Keratinocyte (primary cell): ENCODE measurements at regions not wholly inside any gene's neighbourhood (a gene's known extent, or its start where the extent isn't known, plus 50 kb on each side); places are given as distances from the start of the nearest gene placed in this dataset.

Experiments used
- DNase-seq: peaks from one replicate; pipeline ENCODE4 v3.0.0-alpha.2; 2011; ENCODE audit warnings: low read depth, missing footprints, low spot score
- FAIRE-seq: peaks from 2 replicates; lab custom pipeline; 2011; peaks lifted over from hg19 to GRCh38; lab: Jason Lieb, UNC
- H2AFZ ChIP-seq: 2 replicates; pipeline ENCODE4 v1.6.0; 2012; ENCODE audit warnings: low read length, control low read depth, inconsistent platforms; ENCODE audit not compliant: control insufficient read depth
- H3K27ac ChIP-seq: 2 replicates; pipeline ENCODE4 v1.5.1; 2011; ENCODE audit warnings: low read length; ENCODE audit not compliant: control insufficient read depth, insufficient read depth
- H3K27me3 ChIP-seq: 3 replicates; pipeline ENCODE4 v1.6.0; 2011; ENCODE audit warnings: low read length; ENCODE audit not compliant: control insufficient read depth, insufficient read depth; ENCODE audit errors: extremely low read depth
- H3K36me3 ChIP-seq, 2 experiments: 2 replicates in 1 of 2; 3 replicates in 1 of 2; pipeline ENCODE4 v1.5.1; 2011; ENCODE audit warnings: low read length in 2 of 2, mild to moderate bottlenecking in 1 of 2; ENCODE audit not compliant: control insufficient read depth in 2 of 2, insufficient read depth in 2 of 2; ENCODE audit errors: extremely low read depth in 1 of 2
- H3K4me1 ChIP-seq: 3 replicates; pipeline ENCODE4 v1.5.1; 2011; ENCODE audit warnings: low read length; ENCODE audit not compliant: control insufficient read depth, insufficient read depth; ENCODE audit errors: extremely low read depth
- H3K4me2 ChIP-seq: 3 replicates; pipeline ENCODE4 v1.6.0; 2011; ENCODE audit warnings: low read depth, low read length; ENCODE audit not compliant: control insufficient read depth, insufficient read depth; ENCODE audit errors: extremely low read depth
- H3K4me3 ChIP-seq, 3 experiments: fragments of 200-600 bp in 1 of 3; sonication (generic) in 1 of 3; 2 replicates in 2 of 3; 3 replicates in 1 of 3; pipeline ENCODE4 v1.5.1; 2011 to 2016; ENCODE audit warnings: low read length in 3 of 3, mild to moderate bottlenecking in 3 of 3, control low read depth in 2 of 3, inconsistent platforms in 1 of 3, low read depth in 1 of 3, mixed read lengths in 1 of 3, mixed run types in 1 of 3, moderate library complexity in 1 of 3; ENCODE audit not compliant: control insufficient read depth in 2 of 3, insufficient read depth in 2 of 3; ENCODE audit errors: extremely low read depth in 1 of 3
- H3K79me2 ChIP-seq: 2 replicates; pipeline ENCODE4 v1.6.0; 2012; ENCODE audit warnings: low read length; ENCODE audit not compliant: control insufficient read depth, insufficient read depth
- H3K9ac ChIP-seq: 3 replicates; pipeline ENCODE4 v1.6.0; 2011; ENCODE audit warnings: low read length; ENCODE audit not compliant: control insufficient read depth, insufficient read depth; ENCODE audit errors: extremely low read depth
- H3K9me1 ChIP-seq: 3 replicates; pipeline ENCODE4 v1.6.0; 2011; ENCODE audit warnings: low read length; ENCODE audit not compliant: control insufficient read depth, insufficient read depth; ENCODE audit errors: extremely low read depth
- H3K9me3 ChIP-seq: 2 replicates; pipeline ENCODE4 v1.5.1; 2012; ENCODE audit warnings: low read depth, low read length; ENCODE audit not compliant: control insufficient read depth
- H4K20me1 ChIP-seq: 3 replicates; pipeline ENCODE4 v1.6.0; 2011; ENCODE audit warnings: low read length; ENCODE audit not compliant: control insufficient read depth, insufficient read depth; ENCODE audit errors: extremely low read depth
- CTCF ChIP-seq, 3 experiments: IDR thresholded peaks in 1 of 3; conservative IDR thresholded peaks in 1 of 3; optimal IDR thresholded peaks in 1 of 3; 2 replicates in 2 of 3; 3 replicates in 1 of 3; pipeline versions ENCODE3 to v1.5.1; 2011; ENCODE audit warnings: low read length in 3 of 3, mild to moderate bottlenecking in 3 of 3, moderate library complexity in 2 of 3, control low read depth in 1 of 3, inconsistent platforms in 1 of 3; ENCODE audit not compliant: insufficient read depth in 2 of 3; ENCODE audit errors: extremely low read depth in 1 of 3
- EZH2 ChIP-seq: IDR thresholded peaks from one replicate; pipeline ENCODE4 v1.6.1; 2012; ENCODE audit warnings: inconsistent platforms, mild to moderate bottlenecking, low read length, moderate library complexity
- dilution Hi-C: fragments of 300-500 bp; cut with MboI; formaldehyde crosslinking; loops from one replicate; pipeline ENCODE4 v1.7.0; 2020; ENCODE audit warnings: low sequenced_read_pairs; ENCODE audit not compliant: extremely low pct_ligation_motif_present

DNA sequence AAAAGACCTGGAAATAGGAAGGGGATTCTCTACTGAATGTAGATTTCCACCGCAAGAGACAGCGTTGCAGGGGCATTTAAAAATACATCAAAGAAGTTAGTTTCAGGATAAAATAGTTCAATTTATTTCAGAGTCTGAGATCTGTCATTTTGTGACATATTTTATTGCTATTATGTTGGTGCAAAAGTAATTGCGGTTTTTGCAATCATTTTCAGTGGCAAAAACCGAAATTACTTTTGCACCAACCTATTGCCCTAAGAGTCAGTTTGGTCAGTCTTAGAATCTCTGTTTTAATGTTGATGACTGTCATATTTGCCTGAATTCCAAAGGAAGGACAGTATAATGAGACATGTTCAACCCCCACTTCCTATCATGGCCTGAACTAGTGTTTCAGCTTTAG, 219.5 kb upstream of the CDH10 start:
- no peak overlapping the region for H3K4me3 ChIP-seq
- H4K20me1 ChIP-seq = no peaks in the 10 kb centered on the region
- no peaks in the 10 kb centered on the region for H3K4me1 ChIP-seq
- H3K9me1 ChIP-seq = no peaks in the 10 kb centered on the region
- no peak overlapping the region for H3K4me2 ChIP-seq
- no peaks in the 10 kb centered on the region for H3K27me3 ChIP-seq
- no peaks in the 10 kb centered on the region for H3K79me2 ChIP-seq
- no peaks in the 10 kb centered on the region for H3K36me3 ChIP-seq
- FAIRE-seq (no peak), DNase-seq (no peak)
- TF ChIP-seq CTCF (optimal IDR thresholded peaks at IDR 0.05 in 1 of 3, IDR thresholded peaks at IDR 0.05 in 1 of 3, conservative IDR thresholded peaks at IDR 0.05 in 1 of 3; ENCODE audit: extremely low read depth in 1 of 3, insufficient read depth in 2 of 3, low read length in 3 of 3) = no peak
- no peak for TF ChIP-seq EZH2
- no peak overlapping the region for H3K27ac ChIP-seq
- dilution Hi-C loops = no loop called here
- H3K9me3 ChIP-seq = no peaks in the 10 kb centered on the region
- no peak overlapping the region for H2AFZ ChIP-seq
- H3K9ac ChIP-seq = no peak overlapping the region

- Histone ChIP-seq H3K79me2 (no peaks in the 10 kb centered on the region), H3K4me3 (no peak overlapping the region), H3K27me3 (no peaks in the 10 kb centered on the region), H3K9ac (no peak overlapping the region), H3K9me3 (no peaks in the 10 kb centered on the region), H4K20me1 (no peaks in the 10 kb centered on the region), H3K4me1 (no peaks in the 10 kb centered on the region), H3K27ac (no peak overlapping the region), H3K36me3 (no peaks in the 10 kb centered on the region), H2AFZ (no peak overlapping the region), H3K9me1 (no peaks in the 10 kb centered on the region), H3K4me2 (no peak overlapping the region)
- DNase-seq (no peak), FAIRE-seq (no peak)
- dilution Hi-C loops = no loop called here
- no peak for TF ChIP-seq EZH2
- TF ChIP-seq CTCF (optimal IDR thresholded peaks at IDR 0.05 in 1 of 3, IDR thresholded peaks at IDR 0.05 in 1 of 3, conservative IDR thresholded peaks at IDR 0.05 in 1 of 3; ENCODE audit: extremely low read depth in 1 of 3, insufficient read depth in 2 of 3, low read length in 3 of 3) = no peak
Measured at GRCh38 chr5:24862117-24862516, 217.3 kb upstream of the CDH10 start.
